ENCODE measurements at regions not wholly inside any gene's neighbourhood (a gene's known extent, or its start where the extent isn't known, plus 50 kb on each side); places are given as distances from the start of the nearest gene placed in this dataset.

GRCh38 chr11:109619498-109619897, 197.5 kb downstream of the C11orf87 start:
- H3K4me3 ChIP-seq = no peak overlapping the region
- no peak overlapping the region for H3K27ac ChIP-seq
- H3K27me3 ChIP-seq = no peaks in the 10 kb centered on the region
- WGBS, 3 donors = 77 to 88% (median 80%) methylated on average over 4 of the region's 4 CpGs
- intact Hi-C loops (cut with DNase I) = no loop called here
- no peak for DNase-seq
- no peaks in the 10 kb centered on the region for H3K4me1 ChIP-seq (ENCODE audit: insufficient read depth)
- TF ChIP-seq CTCF (IDR thresholded peaks at IDR 0.05) (no peak), POLR2A (IDR thresholded peaks at IDR 0.05) (no peak), EP300 (IDR thresholded peaks at IDR 0.05) (no peak)
- no peaks in the 10 kb centered on the region for H3K36me3 ChIP-seq
- H3K9me3 ChIP-seq = no peaks in the 10 kb centered on the region

DNA sequence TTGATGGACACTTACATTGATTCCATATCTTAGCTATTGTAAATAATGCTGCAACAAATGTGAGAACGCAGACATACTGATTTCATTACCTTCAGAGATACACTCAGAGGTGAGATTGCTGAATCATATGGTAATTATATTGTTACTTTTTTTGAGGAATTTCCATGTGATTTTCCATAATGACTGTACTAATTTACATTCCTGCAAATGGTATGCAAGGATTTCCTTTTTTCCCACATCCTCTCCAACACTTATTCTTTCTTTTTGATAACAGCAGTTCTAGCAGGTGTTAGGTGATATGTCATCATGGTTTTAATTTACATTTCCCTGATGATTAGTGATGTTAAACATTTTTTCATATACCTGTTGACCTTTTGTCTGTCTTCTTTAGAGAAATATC, 207.7 kb downstream of the C11orf87 start:
- no peak for TF ChIP-seq POLR2A (IDR thresholded peaks at IDR 0.05)
- no peaks in the 10 kb centered on the region for H3K36me3 ChIP-seq
- no peak for DNase-seq
- intact Hi-C loops (cut with DNase I) = no loop called here
- no peaks in the 10 kb centered on the region for H3K9me3 ChIP-seq
- no peaks in the 10 kb centered on the region for H3K27me3 ChIP-seq
- no peaks in the 10 kb centered on the region for H3K4me1 ChIP-seq (ENCODE audit: insufficient read depth)
- no peak overlapping the region for H3K4me3 ChIP-seq
- H3K27ac ChIP-seq = no peak overlapping the region
- 81 to 87% (median 87%) methylated on average over 1 of the region's 1 CpG for WGBS, 3 donors

DNA sequence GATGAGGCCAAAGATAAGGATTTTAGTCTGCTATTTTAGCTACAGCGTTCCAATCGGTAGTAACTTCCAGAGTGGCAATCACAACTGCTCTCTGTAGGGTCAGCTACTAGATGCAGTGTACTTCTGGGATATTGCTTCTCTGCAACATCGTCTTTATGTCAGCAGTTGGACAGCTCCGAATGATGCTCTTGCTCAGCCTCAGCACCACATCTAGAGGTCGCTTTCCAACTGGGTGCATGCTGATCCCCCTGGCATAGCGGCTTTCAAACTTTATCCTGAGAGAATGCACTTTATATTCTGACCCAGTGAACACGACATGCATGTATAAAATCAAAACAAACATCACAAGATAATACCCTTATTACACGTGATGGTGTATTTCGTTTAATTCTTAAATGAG, 219.6 kb downstream of the C11orf87 start:
- no peaks in the 10 kb centered on the region for H3K36me3 ChIP-seq
- H3K27me3 ChIP-seq = no peaks in the 10 kb centered on the region
- no peaks in the 10 kb centered on the region for H3K4me1 ChIP-seq (ENCODE audit: insufficient read depth)
- no peak for DNase-seq
- no peak overlapping the region for H3K27ac ChIP-seq
- WGBS, 3 donors = 17 to 23% (median 19%) methylated on average over 9 of the region's 9 CpGs
- no peaks in the 10 kb centered on the region for H3K9me3 ChIP-seq
- no peak overlapping the region for H3K4me3 ChIP-seq
- intact Hi-C loops (cut with DNase I) = no loop called here
- TF ChIP-seq POLR2A (IDR thresholded peaks at IDR 0.05) = no peak
- no peak for TF ChIP-seq EP300 (IDR thresholded peaks at IDR 0.05)
- TF ChIP-seq CTCF (IDR thresholded peaks at IDR 0.05) = no peak

- H3K4me1 ChIP-seq (ENCODE audit: insufficient read depth) = no peaks in the 10 kb centered on the region
- H3K4me3 ChIP-seq = no peak overlapping the region
- H3K27ac ChIP-seq = no peak overlapping the region
- TF ChIP-seq POLR2A (IDR thresholded peaks at IDR 0.05) = no peak
- TF ChIP-seq EP300 (IDR thresholded peaks at IDR 0.05) = no peak
- TF ChIP-seq CTCF (IDR thresholded peaks at IDR 0.05) = no peak
- no peak for DNase-seq
- 3 to 9% (median 7%) methylated on average over 2 of the region's 2 CpGs for WGBS, 3 donors
- no peaks in the 10 kb centered on the region for H3K36me3 ChIP-seq
- intact Hi-C loops (cut with DNase I) = no loop called here
- no peaks in the 10 kb centered on the region for H3K9me3 ChIP-seq
- H3K27me3 ChIP-seq = no peaks in the 10 kb centered on the region
These were observed 222.2 kb downstream of the C11orf87 start for GRCh38 chr11:109644152-109644551.

DNA sequence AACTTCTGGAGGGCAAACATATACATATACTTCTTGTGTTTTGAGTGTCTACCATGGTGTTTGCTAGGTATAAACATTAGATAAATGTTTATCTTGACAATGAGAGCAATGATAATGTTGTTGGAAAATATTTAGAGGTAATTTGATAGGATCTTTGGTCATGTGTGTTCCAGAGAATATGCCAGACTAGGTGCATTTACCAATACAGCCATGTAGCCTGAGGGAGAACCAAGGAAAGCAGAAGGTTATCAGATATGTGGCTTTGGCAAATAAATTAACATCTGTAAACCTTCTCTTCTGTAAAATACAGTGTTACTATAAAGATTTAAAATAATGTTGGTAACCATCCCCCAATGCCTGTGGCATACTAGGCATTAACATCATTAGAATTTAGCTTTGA, 226.8 kb downstream of the C11orf87 start:
- H3K4me3 ChIP-seq = no peak overlapping the region
- no peak for DNase-seq
- H3K27me3 ChIP-seq = no peaks in the 10 kb centered on the region
- no peak overlapping the region for H3K27ac ChIP-seq
- no peaks in the 10 kb centered on the region for H3K4me1 ChIP-seq (ENCODE audit: insufficient read depth)
- intact Hi-C loops (cut with DNase I) = no loop called here
- no peaks in the 10 kb centered on the region for H3K9me3 ChIP-seq
- H3K36me3 ChIP-seq = no peaks in the 10 kb centered on the region
- no peak for TF ChIP-seq CTCF (IDR thresholded peaks at IDR 0.05)

Data from ovary (tissue), 7 donors.